Astrocyte (in vitro differentiated cells and primary cell): ENCODE measurements at regions not wholly inside any gene's neighbourhood (a gene's known extent, or its start where the extent isn't known, plus 50 kb on each side); places are given as distances from the start of the nearest gene placed in this dataset.

Source experiments
- EZH2 ChIP-seq: IDR thresholded peaks from 2 replicates; pipeline ENCODE4 v1.6.1; 2012; ENCODE audit warnings: mild to moderate bottlenecking, low read length, inconsistent platforms; ENCODE audit not compliant: insufficient read depth
- TF ChIP-seq, protein P1 (sequence below): IDR thresholded peaks from 2 replicates; pipeline ENCODE4 v1.5.1; 2011; ENCODE audit warnings: low read depth, mild to moderate bottlenecking, inconsistent platforms, low read length, moderate library complexity; ENCODE audit not compliant: insufficient read depth

- TF ChIP-seq, protein P1, sequence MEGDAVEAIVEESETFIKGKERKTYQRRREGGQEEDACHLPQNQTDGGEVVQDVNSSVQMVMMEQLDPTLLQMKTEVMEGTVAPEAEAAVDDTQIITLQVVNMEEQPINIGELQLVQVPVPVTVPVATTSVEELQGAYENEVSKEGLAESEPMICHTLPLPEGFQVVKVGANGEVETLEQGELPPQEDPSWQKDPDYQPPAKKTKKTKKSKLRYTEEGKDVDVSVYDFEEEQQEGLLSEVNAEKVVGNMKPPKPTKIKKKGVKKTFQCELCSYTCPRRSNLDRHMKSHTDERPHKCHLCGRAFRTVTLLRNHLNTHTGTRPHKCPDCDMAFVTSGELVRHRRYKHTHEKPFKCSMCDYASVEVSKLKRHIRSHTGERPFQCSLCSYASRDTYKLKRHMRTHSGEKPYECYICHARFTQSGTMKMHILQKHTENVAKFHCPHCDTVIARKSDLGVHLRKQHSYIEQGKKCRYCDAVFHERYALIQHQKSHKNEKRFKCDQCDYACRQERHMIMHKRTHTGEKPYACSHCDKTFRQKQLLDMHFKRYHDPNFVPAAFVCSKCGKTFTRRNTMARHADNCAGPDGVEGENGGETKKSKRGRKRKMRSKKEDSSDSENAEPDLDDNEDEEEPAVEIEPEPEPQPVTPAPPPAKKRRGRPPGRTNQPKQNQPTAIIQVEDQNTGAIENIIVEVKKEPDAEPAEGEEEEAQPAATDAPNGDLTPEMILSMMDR, result no peak
- no peak for TF ChIP-seq EZH2
These were observed 794.9 kb downstream of the TLE4 start for GRCh38 chr9:80366626-80367025.
